Retinal pigment epithelial cell (primary cell): ENCODE measurements at regions not wholly inside any gene's neighbourhood (a gene's known extent, or its start where the extent isn't known, plus 50 kb on each side); places are given as distances from the start of the nearest gene placed in this dataset.

Experiments used
- DNase-seq: peaks from one replicate; pipeline ENCODE4 v3.0.0-alpha.2; 2010; ENCODE audit warnings: low read depth
- H3K4me3 ChIP-seq: 2 replicates; pipeline ENCODE4 v1.5.1; 2011; ENCODE audit warnings: mild to moderate bottlenecking, low read length, control low read depth, moderate library complexity
- TF ChIP-seq, protein P1 (sequence below): conservative IDR thresholded peaks from 2 replicates; pipeline ENCODE4 v1.5.1; 2011; ENCODE audit warnings: low read depth, low read length, control low read depth, inconsistent platforms

DNA sequence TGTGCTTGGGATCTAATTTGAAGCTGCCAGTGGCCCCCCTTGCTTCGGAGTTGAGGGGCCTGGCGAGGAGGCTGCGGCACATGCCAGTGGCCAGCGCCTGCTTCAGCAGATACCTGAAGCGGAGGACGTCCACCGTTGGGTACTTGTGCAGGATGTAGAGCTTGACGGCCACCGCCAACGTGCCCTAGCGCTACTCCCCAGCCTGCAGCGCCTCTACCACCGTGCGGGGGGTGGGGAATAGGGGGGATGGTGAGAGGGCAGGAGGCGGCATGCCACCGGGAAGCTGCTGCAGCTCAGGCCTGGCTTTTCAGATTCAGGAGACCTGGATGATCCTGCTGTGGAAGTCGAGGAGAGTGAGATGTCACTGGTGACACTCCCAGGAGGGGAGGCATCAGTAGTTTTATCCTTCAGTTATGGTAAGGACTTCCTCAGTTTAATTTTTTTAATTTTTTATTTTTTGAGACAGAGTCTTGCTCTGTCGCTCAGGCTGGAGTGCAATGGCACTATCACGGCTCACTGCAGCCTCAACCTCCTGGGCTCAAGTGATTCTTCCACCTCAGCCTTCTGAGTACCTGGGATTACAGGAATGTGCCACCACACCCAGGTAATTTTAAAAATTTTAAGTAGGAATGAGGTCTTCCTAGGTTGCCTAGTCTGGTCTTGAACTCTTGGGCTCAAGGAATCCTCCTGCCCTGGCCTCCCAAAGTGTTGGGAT lies 150.6 kb upstream of the FRMD4B start:
- no peak for DNase-seq
- TF ChIP-seq, protein P1, sequence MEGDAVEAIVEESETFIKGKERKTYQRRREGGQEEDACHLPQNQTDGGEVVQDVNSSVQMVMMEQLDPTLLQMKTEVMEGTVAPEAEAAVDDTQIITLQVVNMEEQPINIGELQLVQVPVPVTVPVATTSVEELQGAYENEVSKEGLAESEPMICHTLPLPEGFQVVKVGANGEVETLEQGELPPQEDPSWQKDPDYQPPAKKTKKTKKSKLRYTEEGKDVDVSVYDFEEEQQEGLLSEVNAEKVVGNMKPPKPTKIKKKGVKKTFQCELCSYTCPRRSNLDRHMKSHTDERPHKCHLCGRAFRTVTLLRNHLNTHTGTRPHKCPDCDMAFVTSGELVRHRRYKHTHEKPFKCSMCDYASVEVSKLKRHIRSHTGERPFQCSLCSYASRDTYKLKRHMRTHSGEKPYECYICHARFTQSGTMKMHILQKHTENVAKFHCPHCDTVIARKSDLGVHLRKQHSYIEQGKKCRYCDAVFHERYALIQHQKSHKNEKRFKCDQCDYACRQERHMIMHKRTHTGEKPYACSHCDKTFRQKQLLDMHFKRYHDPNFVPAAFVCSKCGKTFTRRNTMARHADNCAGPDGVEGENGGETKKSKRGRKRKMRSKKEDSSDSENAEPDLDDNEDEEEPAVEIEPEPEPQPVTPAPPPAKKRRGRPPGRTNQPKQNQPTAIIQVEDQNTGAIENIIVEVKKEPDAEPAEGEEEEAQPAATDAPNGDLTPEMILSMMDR: no peak
- no peak overlapping the region for H3K4me3 ChIP-seq

DNA sequence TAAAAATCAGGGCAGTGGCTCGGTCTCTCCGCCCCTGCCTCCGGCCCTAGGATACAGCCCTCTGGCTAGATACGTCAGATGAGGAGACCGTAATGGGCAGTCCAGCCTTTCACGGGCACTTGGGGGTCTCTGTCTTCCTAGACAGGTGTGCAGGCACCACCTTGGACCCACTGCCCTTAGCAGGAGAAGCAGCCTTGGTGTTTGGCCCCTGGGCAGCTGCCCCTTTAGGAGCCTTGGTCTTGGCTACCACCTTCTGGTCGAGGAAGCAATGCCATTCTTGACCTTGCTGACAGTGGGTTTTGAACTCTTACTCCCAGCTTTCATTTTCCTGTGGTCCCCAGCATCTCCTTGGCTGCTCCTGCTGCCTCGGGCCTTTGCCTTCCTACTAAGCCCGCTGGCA lies 149.7 kb upstream of the FRMD4B start:
- TF ChIP-seq, protein P1: no peak
- no peak for DNase-seq
- H3K4me3 ChIP-seq: no peak overlapping the region

DNA sequence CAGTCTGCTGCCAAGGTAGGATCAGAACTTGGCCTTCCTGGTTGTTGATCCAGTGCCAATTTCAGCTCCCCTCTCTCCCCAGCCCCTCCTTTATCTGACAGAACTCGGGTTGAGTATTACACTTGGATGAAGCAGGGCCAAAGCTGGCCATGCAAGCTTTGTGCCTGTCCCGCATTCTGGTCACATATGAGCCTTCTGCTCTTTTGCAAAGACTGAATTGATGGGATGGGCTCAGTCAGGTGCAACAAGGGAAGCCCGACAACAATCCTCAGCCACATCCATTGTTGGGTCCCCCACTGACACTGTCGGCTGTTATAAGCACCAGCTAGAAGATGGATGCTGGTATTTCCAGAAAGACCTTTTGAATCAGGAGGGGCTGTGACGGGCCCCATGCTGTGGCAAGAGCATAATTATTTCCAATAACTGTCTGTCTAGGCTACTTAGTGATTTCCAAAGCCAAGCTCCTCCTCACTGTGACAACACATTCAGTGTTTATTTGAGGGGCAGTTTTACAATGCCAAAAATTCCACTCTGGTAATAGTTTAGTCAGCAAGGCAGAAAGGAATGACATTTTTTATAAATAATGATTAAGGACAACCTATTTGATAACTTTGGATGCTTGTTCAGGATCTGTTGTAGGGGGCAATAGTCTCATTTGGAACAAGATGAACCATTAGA lies 146.8 kb upstream of the FRMD4B start:
- DNase-seq: no peak
- TF ChIP-seq, protein P1: no peak

DNA sequence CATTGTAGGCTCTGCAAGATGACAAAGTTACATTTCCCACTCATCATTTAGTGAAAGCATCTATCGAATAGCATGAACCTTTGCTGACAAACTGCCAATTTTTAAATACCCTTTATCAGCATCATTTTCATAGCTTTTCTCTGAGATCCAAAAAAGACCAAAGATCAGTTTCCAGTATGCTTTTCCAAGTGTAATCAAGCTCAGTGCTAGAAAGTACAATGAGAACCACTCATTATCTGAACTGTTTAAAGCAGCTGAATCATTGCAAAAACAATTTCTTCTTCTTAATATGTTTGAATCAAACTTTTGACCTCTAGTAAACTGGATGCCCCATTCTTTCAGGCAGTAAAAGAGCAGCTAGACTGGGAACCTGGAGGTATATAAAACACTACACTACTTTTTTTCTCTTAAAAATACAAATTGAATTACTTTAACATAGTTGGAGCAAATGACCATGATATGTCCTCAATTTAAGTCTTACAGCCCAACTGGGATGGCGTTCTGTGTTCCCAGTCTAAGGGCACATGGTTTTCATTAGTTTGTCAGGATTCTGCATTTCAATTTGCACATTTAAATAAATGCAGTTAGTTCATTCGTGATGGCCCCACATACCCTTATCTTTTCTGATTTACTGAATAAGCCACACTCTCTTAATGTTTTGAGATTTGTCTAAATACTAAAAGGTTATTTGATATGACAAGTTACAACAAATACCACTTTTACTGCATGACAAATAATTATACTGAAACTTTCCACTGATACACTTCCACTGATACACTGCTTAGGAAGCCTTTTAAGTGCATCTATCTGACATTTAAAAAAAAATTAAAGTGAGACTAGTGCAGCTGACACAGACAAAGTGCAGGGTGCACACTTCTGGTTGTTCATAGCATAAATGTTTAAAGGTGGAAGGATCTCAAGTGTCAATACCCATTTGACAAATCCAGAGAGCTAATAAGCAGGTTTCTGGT lies 146.0 kb upstream of the FRMD4B start:
- TF ChIP-seq, protein P1: no peak
- H3K4me3 ChIP-seq: no peak overlapping the region
- no peak for DNase-seq

More for the DNA sequence above, 146.8 kb upstream of the FRMD4B start:
- no peak overlapping the region for H3K4me3 ChIP-seq

DNA sequence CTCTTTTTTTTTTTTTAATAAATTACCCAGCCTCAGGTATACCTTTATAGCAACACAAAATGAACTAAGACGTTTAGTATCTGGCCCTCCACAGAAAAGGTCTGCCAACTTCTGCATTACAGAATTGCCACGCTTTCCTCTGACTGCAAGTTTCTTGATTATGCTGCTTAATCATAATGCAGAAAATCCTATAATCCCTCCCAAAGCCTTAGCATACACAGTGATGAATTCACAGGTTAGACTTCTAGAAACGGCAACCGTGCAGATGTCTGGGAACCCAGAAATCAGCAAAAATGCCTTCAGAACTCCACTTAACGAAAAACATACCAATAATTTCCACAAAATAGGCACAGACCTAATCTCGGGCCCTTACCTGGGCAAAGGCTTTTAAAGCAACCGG lies 144.7 kb upstream of the FRMD4B start:
- H3K4me3 ChIP-seq: no peak overlapping the region
- TF ChIP-seq, protein P1: no peak
- no peak for DNase-seq

DNA sequence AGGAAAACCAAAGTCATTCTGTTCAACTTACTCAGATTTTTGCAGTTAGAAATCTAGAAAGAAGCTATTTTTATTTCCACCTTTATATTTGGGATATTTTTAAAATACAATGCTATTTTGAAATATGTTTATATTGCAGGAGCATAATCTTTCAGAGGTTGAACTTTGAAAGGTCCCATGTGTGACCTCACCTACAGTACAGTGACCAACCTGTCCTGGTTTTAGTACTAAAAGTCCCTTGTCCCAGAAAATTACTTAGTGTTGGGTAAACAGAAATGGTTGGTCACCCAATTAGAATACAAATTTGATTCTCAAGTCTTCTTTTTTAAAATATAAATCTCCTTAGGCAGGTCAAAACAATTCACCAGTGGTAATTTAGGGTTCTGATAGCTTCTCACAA lies 141.6 kb upstream of the FRMD4B start:
- H3K4me3 ChIP-seq: no peak overlapping the region
- TF ChIP-seq, protein P1: no peak
- DNase-seq: no peak
